ENCODE measurements at regions not wholly inside any gene's neighbourhood (a gene's known extent, or its start where the extent isn't known, plus 50 kb on each side); places are given as distances from the start of the nearest gene placed in this dataset.

GRCh38 chr11:26219183-26220117 lies 112.5 kb upstream of the ANO3 start:
- no peak overlapping the region for H3K4me3 ChIP-seq (ENCODE audit: low read depth, low read length)
- DNase-seq (ENCODE audit: low read depth) = peak; percentile 3

DNA sequence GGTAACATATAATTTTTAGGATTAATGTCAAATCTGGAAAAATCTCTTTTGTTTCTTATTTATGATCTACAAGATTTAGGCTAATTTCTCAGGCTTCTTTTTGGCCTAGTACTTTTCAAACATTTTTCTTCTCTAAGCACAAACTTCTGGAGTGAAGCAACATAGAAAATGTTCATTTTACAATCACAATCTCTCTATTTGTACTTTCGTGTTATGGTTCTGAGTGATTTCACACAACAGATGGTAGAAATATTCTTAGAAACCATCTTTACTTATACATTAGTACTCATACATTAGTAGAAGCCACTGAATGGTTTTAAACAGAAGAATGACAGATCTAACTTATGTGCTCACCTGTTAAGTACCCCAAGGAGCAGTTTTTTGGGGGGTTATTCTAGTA lies 106.3 kb upstream of the ANO3 start:
- DNase-seq (ENCODE audit: low read depth) = no peak
- no peak overlapping the region for H3K4me3 ChIP-seq (ENCODE audit: low read depth, low read length)

More at GRCh38 chr11:26219183-26220117, 112.5 kb upstream of the ANO3 start:
- TF ChIP-seq, protein P1, sequence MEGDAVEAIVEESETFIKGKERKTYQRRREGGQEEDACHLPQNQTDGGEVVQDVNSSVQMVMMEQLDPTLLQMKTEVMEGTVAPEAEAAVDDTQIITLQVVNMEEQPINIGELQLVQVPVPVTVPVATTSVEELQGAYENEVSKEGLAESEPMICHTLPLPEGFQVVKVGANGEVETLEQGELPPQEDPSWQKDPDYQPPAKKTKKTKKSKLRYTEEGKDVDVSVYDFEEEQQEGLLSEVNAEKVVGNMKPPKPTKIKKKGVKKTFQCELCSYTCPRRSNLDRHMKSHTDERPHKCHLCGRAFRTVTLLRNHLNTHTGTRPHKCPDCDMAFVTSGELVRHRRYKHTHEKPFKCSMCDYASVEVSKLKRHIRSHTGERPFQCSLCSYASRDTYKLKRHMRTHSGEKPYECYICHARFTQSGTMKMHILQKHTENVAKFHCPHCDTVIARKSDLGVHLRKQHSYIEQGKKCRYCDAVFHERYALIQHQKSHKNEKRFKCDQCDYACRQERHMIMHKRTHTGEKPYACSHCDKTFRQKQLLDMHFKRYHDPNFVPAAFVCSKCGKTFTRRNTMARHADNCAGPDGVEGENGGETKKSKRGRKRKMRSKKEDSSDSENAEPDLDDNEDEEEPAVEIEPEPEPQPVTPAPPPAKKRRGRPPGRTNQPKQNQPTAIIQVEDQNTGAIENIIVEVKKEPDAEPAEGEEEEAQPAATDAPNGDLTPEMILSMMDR (IDR thresholded peaks at IDR 0.05; ENCODE audit: insufficient read depth, low read depth, low read length, missing control alignments) = no peak

DNA sequence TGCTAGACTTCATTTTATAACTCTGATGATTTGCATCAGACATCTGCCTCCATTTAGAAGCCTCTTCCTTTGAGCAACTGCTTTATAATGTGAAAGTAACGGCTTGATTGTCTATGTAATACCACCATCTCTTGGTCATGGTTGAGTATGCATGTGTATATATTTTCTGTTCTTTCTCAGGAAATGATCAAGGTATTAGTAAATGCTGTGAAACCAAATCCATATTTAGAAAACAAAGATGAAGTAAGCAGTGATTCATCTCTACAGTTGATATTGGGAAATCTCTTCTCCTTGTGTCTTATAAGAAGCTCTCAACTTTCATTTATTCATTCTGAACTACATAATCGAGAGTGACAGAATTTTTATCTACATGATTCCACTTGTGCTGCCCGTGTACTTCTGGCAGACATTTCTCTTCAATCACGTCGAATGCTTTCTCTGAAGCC lies 104.6 kb upstream of the ANO3 start:
- TF ChIP-seq, protein P1 (IDR thresholded peaks at IDR 0.05; ENCODE audit: insufficient read depth, low read depth, low read length, missing control alignments) = peak; percentile 38
- peak; percentile 65 for DNase-seq (ENCODE audit: low read depth)
- H3K4me3 ChIP-seq (ENCODE audit: low read depth, low read length) = no peak overlapping the region

More for the DNA sequence above, 106.3 kb upstream of the ANO3 start:
- TF ChIP-seq, protein P1 (IDR thresholded peaks at IDR 0.05; ENCODE audit: insufficient read depth, low read depth, low read length, missing control alignments) = no peak

GRCh38 chr11:26227883-26228502 lies 103.9 kb upstream of the ANO3 start:
- DNase-seq (ENCODE audit: low read depth) = no peak
- no peak overlapping the region for H3K4me3 ChIP-seq (ENCODE audit: low read depth, low read length)
- TF ChIP-seq, protein P1 (IDR thresholded peaks at IDR 0.05; ENCODE audit: insufficient read depth, low read depth, low read length, missing control alignments) = no peak

- no peak for DNase-seq (ENCODE audit: low read depth)
- H3K4me3 ChIP-seq (ENCODE audit: low read depth, low read length) = no peak overlapping the region
- TF ChIP-seq, protein P1 (IDR thresholded peaks at IDR 0.05; ENCODE audit: insufficient read depth, low read depth, low read length, missing control alignments) = no peak
Observed at GRCh38 chr11:26228778-26229177, 103.2 kb upstream of the ANO3 start.

DNA sequence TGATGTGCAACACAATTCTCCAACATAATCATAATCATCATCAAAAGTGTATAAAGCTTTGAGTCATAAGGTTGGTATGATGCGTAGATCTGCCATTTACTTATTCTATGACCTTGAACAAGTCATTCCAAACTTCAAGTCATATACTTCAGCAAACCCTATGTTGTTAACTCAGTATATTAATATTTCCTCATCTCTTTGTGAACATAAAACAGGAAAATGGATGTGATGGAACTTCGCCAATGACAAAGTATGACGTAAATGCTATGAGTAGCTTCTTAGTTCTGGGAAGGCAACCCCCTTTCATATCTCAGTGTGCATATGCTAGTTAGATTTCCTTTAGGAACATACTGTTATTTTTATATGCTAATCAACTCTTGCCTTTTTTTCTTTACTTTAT lies 102.7 kb upstream of the ANO3 start:
- TF ChIP-seq, protein P1 (IDR thresholded peaks at IDR 0.05; ENCODE audit: insufficient read depth, low read depth, low read length, missing control alignments) = no peak
- DNase-seq (ENCODE audit: low read depth) = no peak
- H3K4me3 ChIP-seq (ENCODE audit: low read depth, low read length) = no peak overlapping the region

Data from GM12865 (cell line).